ENCODE measurements at regions not wholly inside any gene's neighbourhood (a gene's known extent, or its start where the extent isn't known, plus 50 kb on each side); places are given as distances from the start of the nearest gene placed in this dataset.

DNA sequence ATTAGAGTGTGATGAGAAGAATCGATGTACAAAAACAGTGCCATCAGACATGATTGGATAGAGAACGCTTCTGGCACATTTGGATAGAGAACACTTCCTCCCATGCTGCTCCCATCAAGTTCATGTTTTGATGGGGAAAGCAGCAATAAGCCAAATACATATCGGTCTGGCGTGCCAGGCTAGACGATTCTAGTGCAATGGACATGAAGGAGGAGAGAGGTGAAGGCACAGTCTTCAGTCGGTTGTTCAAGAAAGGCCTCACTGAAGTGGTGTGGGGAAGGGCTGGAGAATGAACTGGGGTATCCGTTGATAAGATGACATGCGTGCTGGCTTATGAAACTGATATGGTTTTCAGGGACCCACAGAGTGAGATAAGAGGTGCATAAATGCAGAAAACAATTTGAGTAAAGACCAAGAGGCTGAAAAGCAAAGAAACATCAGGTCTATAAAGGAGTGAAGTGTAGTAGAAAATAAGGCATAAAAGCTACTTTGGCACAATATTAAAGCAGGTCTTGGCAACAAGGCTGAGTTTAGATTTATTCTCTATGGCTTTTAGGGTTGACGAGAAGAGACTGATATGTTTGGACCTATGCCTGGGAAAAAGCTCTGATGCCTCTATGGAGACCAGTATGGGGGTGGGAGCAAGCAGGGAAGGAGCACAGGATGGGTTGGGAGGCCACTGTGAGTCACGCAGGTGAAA, 117.6 kb upstream of the PIEZO2 start:
- TF ChIP-seq ZFX (IDR thresholded peaks at IDR 0.05; ENCODE audit: borderline replicate concordance) (no peak), CTCF (IDR thresholded peaks at IDR 0.05) (no peak)

GRCh38 chr18:11261486-11261885, 112.1 kb upstream of the PIEZO2 start:
- TF ChIP-seq ZFX (IDR thresholded peaks at IDR 0.05; ENCODE audit: borderline replicate concordance) (no peak), CTCF (IDR thresholded peaks at IDR 0.05) (no peak)
- H3K27ac ChIP-seq: no peak overlapping the region

More for the DNA sequence above, 117.6 kb upstream of the PIEZO2 start:
- no peak overlapping the region for H3K27ac ChIP-seq

DNA sequence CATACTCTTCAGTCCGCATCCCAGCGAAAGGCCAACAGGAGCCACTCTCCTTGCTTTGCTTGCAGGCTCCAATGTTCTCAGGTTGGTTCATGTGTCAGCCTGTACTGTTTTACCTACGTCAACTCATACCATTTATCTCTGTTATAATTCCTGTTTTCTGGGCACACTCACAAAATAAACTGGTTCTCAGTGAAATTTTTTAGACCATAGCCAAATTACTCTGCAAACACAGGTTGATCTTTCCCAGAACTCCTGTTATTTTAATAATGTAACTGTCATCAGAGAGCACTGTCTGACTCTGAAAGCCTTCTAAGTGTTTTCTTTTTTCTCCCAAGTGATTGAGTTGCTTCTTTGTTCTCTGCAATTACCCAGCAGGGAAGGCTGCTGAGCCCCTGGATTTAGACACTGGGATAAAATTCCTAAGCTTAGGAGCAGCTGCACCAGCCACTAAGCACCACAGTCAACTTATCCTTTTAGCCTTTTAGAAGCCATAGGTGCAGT, 111.6 kb upstream of the PIEZO2 start:
- H3K27ac ChIP-seq: no peak overlapping the region
- TF ChIP-seq ZFX (IDR thresholded peaks at IDR 0.05; ENCODE audit: borderline replicate concordance): no peak
- TF ChIP-seq CTCF (IDR thresholded peaks at IDR 0.05): no peak

DNA sequence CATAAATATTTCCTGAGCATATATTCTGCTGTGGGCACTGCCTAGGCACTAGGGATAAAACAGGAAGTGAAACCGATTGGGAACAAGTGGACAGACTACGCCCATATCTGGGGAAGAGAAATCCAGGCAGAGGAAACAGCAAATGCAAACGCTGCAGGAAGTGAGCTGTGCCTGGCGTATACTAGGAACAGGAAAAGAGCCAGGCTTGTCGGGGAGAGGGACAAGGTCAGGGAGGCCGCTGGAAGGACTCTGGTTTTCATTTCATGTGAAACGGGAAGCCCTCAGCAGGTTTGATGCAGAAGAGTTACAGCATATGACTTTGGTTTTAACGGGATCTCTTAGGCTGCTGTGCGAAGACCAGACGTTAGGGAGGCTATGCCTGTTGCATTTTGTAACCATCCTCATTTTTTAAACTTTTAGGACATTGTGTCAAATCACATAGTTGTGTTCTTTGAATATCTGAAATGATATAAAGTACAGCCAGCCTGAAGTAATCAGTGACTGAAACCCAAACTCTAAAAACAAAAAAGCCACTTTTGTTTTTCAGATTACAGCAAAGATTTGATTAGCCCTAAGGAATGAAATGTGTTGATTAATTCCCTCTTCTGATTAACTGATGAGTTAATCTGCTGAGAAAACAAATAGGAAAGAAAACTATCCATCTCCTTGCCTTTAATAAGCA, 110.2 kb upstream of the PIEZO2 start:
- TF ChIP-seq ZFX (IDR thresholded peaks at IDR 0.05; ENCODE audit: borderline replicate concordance): no peak
- H3K27ac ChIP-seq: no peak overlapping the region

GRCh38 chr18:11258039-11258610, 108.8 kb upstream of the PIEZO2 start:
- H3K27ac ChIP-seq: no peak overlapping the region
- TF ChIP-seq ZFX (IDR thresholded peaks at IDR 0.05; ENCODE audit: borderline replicate concordance) (no peak), CTCF (IDR thresholded peaks at IDR 0.05) (no peak)

GRCh38 chr18:11256251-11256650, 106.9 kb upstream of the PIEZO2 start:
- H3K27ac ChIP-seq: no peak overlapping the region
- TF ChIP-seq CTCF (IDR thresholded peaks at IDR 0.05) (no peak), ZFX (IDR thresholded peaks at IDR 0.05; ENCODE audit: borderline replicate concordance) (no peak)

DNA sequence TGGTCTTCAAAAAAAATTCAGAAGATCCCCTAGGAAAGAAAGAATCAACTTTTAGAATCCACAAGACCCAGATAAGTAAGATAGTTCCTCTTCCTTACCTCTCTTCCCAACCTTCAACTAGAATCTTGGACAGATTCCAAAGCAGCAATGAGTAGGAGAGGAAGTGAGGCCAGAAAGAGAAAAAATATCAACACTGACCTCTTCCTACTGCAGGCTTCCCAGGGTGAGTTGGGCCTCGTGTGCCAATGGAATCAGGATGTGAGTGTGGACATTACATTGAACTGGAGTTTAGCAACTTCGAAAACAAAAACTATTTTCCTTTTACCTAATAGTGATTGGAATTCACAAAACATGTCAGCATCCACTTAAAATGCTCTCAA, 102.5 kb upstream of the PIEZO2 start:
- H3K27ac ChIP-seq: no peak overlapping the region
- TF ChIP-seq CTCF (IDR thresholded peaks at IDR 0.05) (no peak), ZFX (IDR thresholded peaks at IDR 0.05; ENCODE audit: borderline replicate concordance) (no peak)

Measured in 22Rv1 (cell line).